Fibroblast of the conjunctiva (primary cell): ENCODE measurements at regions not wholly inside any gene's neighbourhood (a gene's known extent, or its start where the extent isn't known, plus 50 kb on each side); places are given as distances from the start of the nearest gene placed in this dataset.

ENCODE experiments used
- DNase-seq: peaks from one replicate; pipeline ENCODE4 v3.0.0-alpha.2; 2010; ENCODE audit warnings: low read depth

GRCh38 chr13:61768175-61768574 lies 352.5 kb upstream of the PCDH20 start:
- DNase-seq = no peak

- no peak for DNase-seq
Measured at GRCh38 chr13:61766667-61767058, 351.0 kb upstream of the PCDH20 start.

GRCh38 chr13:61765940-61766666 lies 350.5 kb upstream of the PCDH20 start:
- no peak for DNase-seq

- no peak for DNase-seq
Measured at GRCh38 chr13:61765181-61765742, 349.6 kb upstream of the PCDH20 start.

GRCh38 chr13:61761690-61762089 lies 346.0 kb upstream of the PCDH20 start:
- DNase-seq = no peak

- DNase-seq = no peak
Measured at GRCh38 chr13:61760102-61760501, 344.5 kb upstream of the PCDH20 start.

GRCh38 chr13:61756031-61756430 lies 340.4 kb upstream of the PCDH20 start:
- DNase-seq = no peak

- no peak for DNase-seq
Measured at GRCh38 chr13:61751039-61751438, 335.4 kb upstream of the PCDH20 start.

- no peak for DNase-seq
Measured at GRCh38 chr13:61738236-61738750, 322.6 kb upstream of the PCDH20 start.

- DNase-seq = no peak
Measured at GRCh38 chr13:61734683-61735082, 319.0 kb upstream of the PCDH20 start.

GRCh38 chr13:61728471-61728870 lies 312.8 kb upstream of the PCDH20 start:
- peak; percentile 37 for DNase-seq

GRCh38 chr13:61727767-61728166 lies 312.1 kb upstream of the PCDH20 start:
- no peak for DNase-seq

- no peak for DNase-seq
Measured at GRCh38 chr13:61725806-61726205, 310.2 kb upstream of the PCDH20 start.

GRCh38 chr13:61722119-61722518 lies 306.5 kb upstream of the PCDH20 start:
- no peak for DNase-seq

GRCh38 chr13:61712621-61713020 lies 297.0 kb upstream of the PCDH20 start:
- no peak for DNase-seq

- no peak for DNase-seq
Measured at GRCh38 chr13:61709258-61709657, 293.6 kb upstream of the PCDH20 start.

GRCh38 chr13:61706899-61707298 lies 291.2 kb upstream of the PCDH20 start:
- DNase-seq = no peak

GRCh38 chr13:61700620-61701019 lies 285.0 kb upstream of the PCDH20 start:
- no peak for DNase-seq

- no peak for DNase-seq
Measured at GRCh38 chr13:61700181-61700580, 284.5 kb upstream of the PCDH20 start.

- no peak for DNase-seq
Measured at GRCh38 chr13:61696676-61697075, 281.0 kb upstream of the PCDH20 start.

- DNase-seq = no peak
Measured at GRCh38 chr13:61695147-61695546, 279.5 kb upstream of the PCDH20 start.

- DNase-seq = no peak
Measured at GRCh38 chr13:61692691-61693090, 277.0 kb upstream of the PCDH20 start.

- DNase-seq = no peak
Measured at GRCh38 chr13:61685682-61686012, 270.0 kb upstream of the PCDH20 start.
